Panc1 (cell line): ENCODE measurements at regions not wholly inside any gene's neighbourhood (a gene's known extent, or its start where the extent isn't known, plus 50 kb on each side); places are given as distances from the start of the nearest gene placed in this dataset.

Experiments used
- ATAC-seq: fragments of 200-7000 bp; cut with Tn5 transposase; 2 replicates; pipeline ENCODE4 v1.9.1; 2020; ENCODE audit warnings: mild to moderate bottlenecking, moderate library complexity
- BruUV-seq: library from RNA; stranded (reverse); fragments of 400-500 nt; replicated peaks from 2 replicates; lab custom pipeline; 2021; lab: Mats Ljungman, UMichigan
- CTCF ChIA-PET: fragments of 300-600 bp; sonication (Branson Sonifier 250); formaldehyde crosslinking; loops from one replicate; lab custom pipeline; 2022; ENCODE audit warnings: antibody characterized with exemption; lab: Charles Lee
- POLR2A ChIA-PET: fragments of 300-600 bp; sonication (Branson Sonifier 250); formaldehyde crosslinking; loops from one replicate; lab custom pipeline; 2022; ENCODE audit warnings: antibody characterized with exemption; lab: Charles Lee
- DNase-seq: peaks from one replicate; pipeline ENCODE4 v3.0.0-alpha.2; 2010; ENCODE audit warnings: low read depth, low spot score
- H3K27ac ChIP-seq: 2 replicates; pipeline ENCODE4 v1.5.1; 2011; ENCODE audit warnings: mild to moderate bottlenecking, low read length, inconsistent platforms
- H3K27me3 ChIP-seq: fragments of 200-500 bp; sonication (Bioruptor generic); 2 replicates; pipeline ENCODE4 v1.6.0; 2014; ENCODE audit warnings: low read length, inconsistent platforms; ENCODE audit not compliant: control insufficient read depth, insufficient read depth
- H3K36me3 ChIP-seq: fragments of 200-500 bp; sonication (Bioruptor generic); 2 replicates; pipeline ENCODE4 v1.5.1; 2014; ENCODE audit warnings: inconsistent platforms, mild to moderate bottlenecking, low read length, moderate library complexity; ENCODE audit not compliant: control insufficient read depth, insufficient read depth
- H3K4me1 ChIP-seq: 2 replicates; pipeline ENCODE4 v1.5.1; 2011; ENCODE audit warnings: inconsistent platforms, mild to moderate bottlenecking, low read length, moderate library complexity; ENCODE audit not compliant: control insufficient read depth, insufficient read depth
- H3K4me3 ChIP-seq, 2 experiments: 2 replicates each; pipeline ENCODE4 v1.5.1; 2011 to 2012; ENCODE audit warnings: low read depth in 2 of 2, low read length in 2 of 2, mild to moderate bottlenecking in 2 of 2, inconsistent platforms in 1 of 2, moderate library complexity in 1 of 2
- H3K9me3 ChIP-seq: fragments of 200-500 bp; sonication (Bioruptor generic); 2 replicates; pipeline ENCODE4 v1.5.1; 2014; ENCODE audit warnings: low read depth, mild to moderate bottlenecking, inconsistent platforms, low read length, moderate library complexity; ENCODE audit not compliant: control insufficient read depth, insufficient read depth
- POLR2AphosphoS5 ChIP-seq: IDR thresholded peaks from 2 replicates; pipeline ENCODE4 v1.6.1; 2012; ENCODE audit warnings: mild to moderate bottlenecking, low read depth, low read length, moderate library complexity
- SIN3A ChIP-seq: IDR thresholded peaks from 2 replicates; pipeline ENCODE4 v1.6.1; 2012; ENCODE audit warnings: low read depth, mild to moderate bottlenecking, low read length, moderate library complexity, borderline replicate concordance; ENCODE audit not compliant: insufficient read depth
- TCF7L2 ChIP-seq: IDR thresholded peaks from 2 replicates; pipeline ENCODE4 v1.6.1; 2011; ENCODE audit warnings: mild to moderate bottlenecking, low read depth, low read length, inconsistent platforms
- in situ Hi-C: cut with HindIII; loops from 2 replicates; pipeline ENCODE4 v1.10.0; 2016; ENCODE audit warnings: low sequenced_read_pairs, low pct_unique_long_range_greater_than_20kb
- intact Hi-C: fragments of 100-400 bp; cut with micrococcal nuclease; formaldehyde crosslinking; loops from one replicate; pipeline ENCODE4 v1.10.0; 2022; ENCODE audit not compliant: unreplicated experiment
- TF ChIP-seq, protein P1 (sequence below), 2 experiments: IDR thresholded peaks; 2 replicates each; pipeline ENCODE4 v1.6.1; 2011 to 2012; ENCODE audit warnings: low read depth in 2 of 2, control low read depth in 1 of 2, low read length in 1 of 2, mild to moderate bottlenecking in 1 of 2, moderate library complexity in 1 of 2; ENCODE audit not compliant: insufficient read depth in 1 of 2
- TF ChIP-seq, protein P2 (sequence below): fragments of 450-650 bp; IDR thresholded peaks from 2 replicates; pipeline ENCODE4 v1.5.1; 2017; ENCODE audit warnings: mild to moderate bottlenecking

DNA sequence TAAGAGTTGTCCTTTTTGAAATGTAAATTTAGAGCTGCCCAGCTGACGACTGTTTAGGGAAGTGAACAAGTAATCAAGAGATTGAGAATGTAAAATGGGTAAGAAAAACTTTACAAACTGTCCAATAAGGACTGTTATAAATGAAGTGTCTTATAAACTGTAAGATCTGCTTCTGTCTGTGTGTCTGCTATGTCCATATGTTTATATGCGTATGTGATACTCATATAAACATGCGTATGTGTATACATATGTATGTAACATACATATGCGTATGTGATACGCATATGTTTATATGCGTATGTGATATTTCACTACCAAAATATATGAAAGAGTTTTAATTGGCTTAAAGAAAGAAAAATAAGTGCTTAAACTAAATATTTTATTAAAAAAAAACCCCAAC, 416.0 kb upstream of the GALNTL6 start:
- no peaks in the 10 kb centered on the region for H3K9me3 ChIP-seq
- no peak overlapping the region for H3K4me3 ChIP-seq
- DNase-seq, result no peak
- H3K36me3 ChIP-seq, result no peaks in the 10 kb centered on the region
- no peak overlapping the region for H3K27ac ChIP-seq
- no peaks in the 10 kb centered on the region for H3K27me3 ChIP-seq
- no peak for ATAC-seq
- BruUV-seq, result no TSS peak
- intact Hi-C loops, result no loop called here
- no peaks in the 10 kb centered on the region for H3K4me1 ChIP-seq
- in situ Hi-C loops, result no loop called here
- POLR2A ChIA-PET, result no interaction called here
- TF ChIP-seq, protein P1, sequence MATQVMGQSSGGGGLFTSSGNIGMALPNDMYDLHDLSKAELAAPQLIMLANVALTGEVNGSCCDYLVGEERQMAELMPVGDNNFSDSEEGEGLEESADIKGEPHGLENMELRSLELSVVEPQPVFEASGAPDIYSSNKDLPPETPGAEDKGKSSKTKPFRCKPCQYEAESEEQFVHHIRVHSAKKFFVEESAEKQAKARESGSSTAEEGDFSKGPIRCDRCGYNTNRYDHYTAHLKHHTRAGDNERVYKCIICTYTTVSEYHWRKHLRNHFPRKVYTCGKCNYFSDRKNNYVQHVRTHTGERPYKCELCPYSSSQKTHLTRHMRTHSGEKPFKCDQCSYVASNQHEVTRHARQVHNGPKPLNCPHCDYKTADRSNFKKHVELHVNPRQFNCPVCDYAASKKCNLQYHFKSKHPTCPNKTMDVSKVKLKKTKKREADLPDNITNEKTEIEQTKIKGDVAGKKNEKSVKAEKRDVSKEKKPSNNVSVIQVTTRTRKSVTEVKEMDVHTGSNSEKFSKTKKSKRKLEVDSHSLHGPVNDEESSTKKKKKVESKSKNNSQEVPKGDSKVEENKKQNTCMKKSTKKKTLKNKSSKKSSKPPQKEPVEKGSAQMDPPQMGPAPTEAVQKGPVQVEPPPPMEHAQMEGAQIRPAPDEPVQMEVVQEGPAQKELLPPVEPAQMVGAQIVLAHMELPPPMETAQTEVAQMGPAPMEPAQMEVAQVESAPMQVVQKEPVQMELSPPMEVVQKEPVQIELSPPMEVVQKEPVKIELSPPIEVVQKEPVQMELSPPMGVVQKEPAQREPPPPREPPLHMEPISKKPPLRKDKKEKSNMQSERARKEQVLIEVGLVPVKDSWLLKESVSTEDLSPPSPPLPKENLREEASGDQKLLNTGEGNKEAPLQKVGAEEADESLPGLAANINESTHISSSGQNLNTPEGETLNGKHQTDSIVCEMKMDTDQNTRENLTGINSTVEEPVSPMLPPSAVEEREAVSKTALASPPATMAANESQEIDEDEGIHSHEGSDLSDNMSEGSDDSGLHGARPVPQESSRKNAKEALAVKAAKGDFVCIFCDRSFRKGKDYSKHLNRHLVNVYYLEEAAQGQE (IDR thresholded peaks at IDR 0.05; ENCODE audit: insufficient read depth in 1 of 2, low read depth in 2 of 2, low read length in 1 of 2), result no peak
- TF ChIP-seq, protein P2, sequence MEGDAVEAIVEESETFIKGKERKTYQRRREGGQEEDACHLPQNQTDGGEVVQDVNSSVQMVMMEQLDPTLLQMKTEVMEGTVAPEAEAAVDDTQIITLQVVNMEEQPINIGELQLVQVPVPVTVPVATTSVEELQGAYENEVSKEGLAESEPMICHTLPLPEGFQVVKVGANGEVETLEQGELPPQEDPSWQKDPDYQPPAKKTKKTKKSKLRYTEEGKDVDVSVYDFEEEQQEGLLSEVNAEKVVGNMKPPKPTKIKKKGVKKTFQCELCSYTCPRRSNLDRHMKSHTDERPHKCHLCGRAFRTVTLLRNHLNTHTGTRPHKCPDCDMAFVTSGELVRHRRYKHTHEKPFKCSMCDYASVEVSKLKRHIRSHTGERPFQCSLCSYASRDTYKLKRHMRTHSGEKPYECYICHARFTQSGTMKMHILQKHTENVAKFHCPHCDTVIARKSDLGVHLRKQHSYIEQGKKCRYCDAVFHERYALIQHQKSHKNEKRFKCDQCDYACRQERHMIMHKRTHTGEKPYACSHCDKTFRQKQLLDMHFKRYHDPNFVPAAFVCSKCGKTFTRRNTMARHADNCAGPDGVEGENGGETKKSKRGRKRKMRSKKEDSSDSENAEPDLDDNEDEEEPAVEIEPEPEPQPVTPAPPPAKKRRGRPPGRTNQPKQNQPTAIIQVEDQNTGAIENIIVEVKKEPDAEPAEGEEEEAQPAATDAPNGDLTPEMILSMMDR, result no peak
- no peak for TF ChIP-seq SIN3A
- no peak for TF ChIP-seq POLR2AphosphoS5
- no peak for TF ChIP-seq TCF7L2
- CTCF ChIA-PET, result no interaction called here

DNA sequence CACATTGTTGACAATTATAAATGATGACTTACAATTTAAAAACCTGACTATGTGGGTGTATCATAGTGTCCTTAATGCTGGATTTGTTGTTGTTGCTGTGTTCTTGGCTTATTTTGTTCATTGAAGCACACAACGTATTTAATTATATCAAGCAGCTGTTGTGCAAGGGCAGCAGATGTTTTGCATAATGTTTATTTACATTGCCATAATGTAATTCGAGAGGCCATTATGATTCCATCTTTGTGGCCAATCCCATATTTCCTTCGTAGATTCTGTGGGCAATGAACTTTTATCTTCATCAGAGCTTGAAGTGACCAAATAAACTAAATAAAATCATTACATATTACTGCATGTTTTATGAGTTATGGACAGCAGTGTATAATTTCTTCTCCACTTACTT, 422.6 kb upstream of the GALNTL6 start:
- no TSS peak for BruUV-seq
- Histone ChIP-seq H3K4me3 (no peak overlapping the region), H3K36me3 (no peaks in the 10 kb centered on the region), H3K27ac (no peak overlapping the region), H3K4me1 (no peaks in the 10 kb centered on the region), H3K27me3 (no peaks in the 10 kb centered on the region), H3K9me3 (no peaks in the 10 kb centered on the region)
- DNase-seq (no peak), ATAC-seq (no peak)
- intact Hi-C loops (no loop called here), in situ Hi-C loops (no loop called here)
- TF ChIP-seq TCF7L2 (no peak), SIN3A (no peak), POLR2AphosphoS5 (no peak)
- TF ChIP-seq, protein P1 (IDR thresholded peaks at IDR 0.05; ENCODE audit: insufficient read depth in 1 of 2, low read depth in 2 of 2, low read length in 1 of 2), result no peak
- TF ChIP-seq, protein P2, result no peak
- ChIA-PET POLR2A (no interaction called here), CTCF (no interaction called here)
